ENCODE measurements at regions not wholly inside any gene's neighbourhood (a gene's known extent, or its start where the extent isn't known, plus 50 kb on each side); places are given as distances from the start of the nearest gene placed in this dataset.

GRCh38 chr16:50428116-50428515, 59.3 kb upstream of the BRD7 start:
- Histone ChIP-seq H3K9me3 (ENCODE audit: control insufficient read depth in 4 of 4, low read length in 3 of 4) (no peaks in the 10 kb centered on the region), H3K27me3 (ENCODE audit: control insufficient read depth in 4 of 4, insufficient read depth in 4 of 4, low read length in 3 of 4) (no peaks in the 10 kb centered on the region), H3K9ac (ENCODE audit: low read depth in 1 of 2, low read length in 2 of 2) (no peak overlapping the region), H3K4me3 (ENCODE audit: low read depth in 1 of 3, low read length in 3 of 3) (no peak overlapping the region), H3K36me3 (ENCODE audit: control insufficient read depth in 4 of 4, insufficient read depth in 3 of 4, low read depth in 1 of 4, low read length in 3 of 4) (no peaks in the 10 kb centered on the region), H3K4me1 (ENCODE audit: control insufficient read depth in 4 of 4, insufficient read depth in 4 of 4, low read length in 3 of 4) (no peaks in the 10 kb centered on the region), H3K27ac (ENCODE audit: low read depth in 1 of 2, low read length in 2 of 2) (no peak overlapping the region)
- DNase-seq (ENCODE audit: low spot score), result no peak
- WGBS, result 95% methylated on average over 2 of the region's 2 CpGs
- TF ChIP-seq RAD21 (IDR thresholded peaks at IDR 0.05) (no peak), JUND (IDR thresholded peaks at IDR 0.05) (no peak), TAF1 (conservative IDR thresholded peaks at IDR 0.05) (no peak), HNF4G (IDR thresholded peaks at IDR 0.05) (no peak), MAX (IDR thresholded peaks at IDR 0.05) (no peak), REST (IDR thresholded peaks at IDR 0.05) (no peak), FOXA1 (IDR thresholded peaks at IDR 0.05) (no peak), RXRA (IDR thresholded peaks at IDR 0.05) (no peak), ZBTB33 (IDR thresholded peaks at IDR 0.05) (no peak), SP1 (IDR thresholded peaks at IDR 0.05) (no peak), NR2F2 (IDR thresholded peaks at IDR 0.05) (no peak), FOXA2 (IDR thresholded peaks at IDR 0.05) (no peak), YY1 (IDR thresholded peaks at IDR 0.05) (no peak), EGR1 (IDR thresholded peaks at IDR 0.05; ENCODE audit: low read depth in 2 of 2) (no peak), HNF4A (conservative IDR thresholded peaks at IDR 0.05) (no peak)

- H3K27ac ChIP-seq (ENCODE audit: low read depth in 1 of 2, low read length in 2 of 2), result no peak overlapping the region
- no peaks in the 10 kb centered on the region for H3K9me3 ChIP-seq (ENCODE audit: control insufficient read depth in 4 of 4, low read length in 3 of 4)
- H3K36me3 ChIP-seq (ENCODE audit: control insufficient read depth in 4 of 4, insufficient read depth in 3 of 4, low read depth in 1 of 4, low read length in 3 of 4), result no peaks in the 10 kb centered on the region
- H3K4me1 ChIP-seq (ENCODE audit: control insufficient read depth in 4 of 4, insufficient read depth in 4 of 4, low read length in 3 of 4), result no peaks in the 10 kb centered on the region
- no peak overlapping the region for H3K9ac ChIP-seq (ENCODE audit: low read depth in 1 of 2, low read length in 2 of 2)
- WGBS, result 92% methylated on average over 6 of the region's 6 CpGs
- no peak overlapping the region for H3K4me3 ChIP-seq (ENCODE audit: low read depth in 1 of 3, low read length in 3 of 3)
- DNase-seq (ENCODE audit: low spot score), result no peak
- H3K27me3 ChIP-seq (ENCODE audit: control insufficient read depth in 4 of 4, insufficient read depth in 4 of 4, low read length in 3 of 4), result no peaks in the 10 kb centered on the region
- TF ChIP-seq GABPA (IDR thresholded peaks at IDR 0.05 in 1 of 2, conservative IDR thresholded peaks at IDR 0.05 in 1 of 2) (no peak), JUND (IDR thresholded peaks at IDR 0.05) (no peak), MAX (IDR thresholded peaks at IDR 0.05) (no peak), TAF1 (conservative IDR thresholded peaks at IDR 0.05) (no peak), FOXA1 (IDR thresholded peaks at IDR 0.05) (no peak), ATF3 (IDR thresholded peaks at IDR 0.05) (no peak), HNF4A (conservative IDR thresholded peaks at IDR 0.05) (no peak), YY1 (IDR thresholded peaks at IDR 0.05) (no peak), RAD21 (IDR thresholded peaks at IDR 0.05) (no peak), NR2F2 (IDR thresholded peaks at IDR 0.05) (no peak), CTCF (IDR thresholded peaks at IDR 0.05; ENCODE audit: low read depth, low read length, missing input control) (no peak), EGR1 (IDR thresholded peaks at IDR 0.05; ENCODE audit: low read depth in 2 of 2) (no peak), RXRA (IDR thresholded peaks at IDR 0.05) (no peak), REST (IDR thresholded peaks at IDR 0.05) (no peak), ZBTB33 (IDR thresholded peaks at IDR 0.05) (no peak), HNF4G (IDR thresholded peaks at IDR 0.05) (no peak), SP1 (IDR thresholded peaks at IDR 0.05) (no peak)
Measured at GRCh38 chr16:50427107-50427506, 58.3 kb upstream of the BRD7 start.
